NCI-H524 treated with DMSO at 0.1 percent for 48 hours (cell line): ENCODE measurements at regions not wholly inside any gene's neighbourhood (a gene's known extent, or its start where the extent isn't known, plus 50 kb on each side); places are given as distances from the start of the nearest gene placed in this dataset.
"Not testable (repeated sequence)": the region's sequence is repeated elsewhere in the genome, so short reads cannot be mapped to it uniquely, and the experiment has no call there.

Source experiments
- DNase-seq: peaks from one replicate; lab custom pipeline; 2025; lab: John Stamatoyannopoulos, UW

- no peak for DNase-seq
Observed at GRCh38 chr5:87784879-87785495, 372.3 kb upstream of the CCNH start.

- DNase-seq: no peak
Observed at GRCh38 chr5:87784311-87784710, 371.6 kb upstream of the CCNH start.

- no peak for DNase-seq
Observed at GRCh38 chr5:87782916-87783315, 370.2 kb upstream of the CCNH start.

- DNase-seq: no peak
Observed at GRCh38 chr5:87781976-87782375, 369.2 kb upstream of the CCNH start.

- peak; percentile 68 for DNase-seq
Observed at GRCh38 chr5:87780831-87781760, 368.4 kb upstream of the CCNH start.

- DNase-seq: no peak
Observed at GRCh38 chr5:87778876-87779275, 366.1 kb upstream of the CCNH start.

GRCh38 chr5:87777877-87778276 is 365.1 kb upstream of the CCNH start:
- DNase-seq: no peak

- no peak for DNase-seq
Observed at GRCh38 chr5:87776785-87777184, 364.1 kb upstream of the CCNH start.

- not testable (repeated sequence) for DNase-seq
Observed at GRCh38 chr5:87776302-87776701, 363.6 kb upstream of the CCNH start.

GRCh38 chr5:87775228-87775627 is 362.5 kb upstream of the CCNH start:
- DNase-seq: no peak

- DNase-seq: no peak
Observed at GRCh38 chr5:87774804-87775203, 362.1 kb upstream of the CCNH start.

GRCh38 chr5:87770601-87771121 is 357.9 kb upstream of the CCNH start:
- no peak for DNase-seq

- no peak for DNase-seq
Observed at GRCh38 chr5:87770016-87770570, 357.4 kb upstream of the CCNH start.

- DNase-seq: no peak
Observed at GRCh38 chr5:87769157-87769556, 356.4 kb upstream of the CCNH start.

- no peak for DNase-seq
Observed at GRCh38 chr5:87768190-87768589, 355.5 kb upstream of the CCNH start.

GRCh38 chr5:87765009-87765408 is 352.3 kb upstream of the CCNH start:
- DNase-seq: no peak

GRCh38 chr5:87762631-87763030 is 349.9 kb upstream of the CCNH start:
- DNase-seq: no peak

- DNase-seq: no peak
Observed at GRCh38 chr5:87756951-87757350, 344.2 kb upstream of the CCNH start.

- no peak for DNase-seq
Observed at GRCh38 chr5:87755360-87755759, 342.6 kb upstream of the CCNH start.

GRCh38 chr5:87754009-87754757 is 341.5 kb upstream of the CCNH start:
- no peak for DNase-seq

GRCh38 chr5:87752362-87752761 is 339.6 kb upstream of the CCNH start:
- DNase-seq: no peak

GRCh38 chr5:87751824-87752223 is 339.1 kb upstream of the CCNH start:
- DNase-seq: no peak
